ENCODE measurements at regions not wholly inside any gene's neighbourhood (a gene's known extent, or its start where the extent isn't known, plus 50 kb on each side); places are given as distances from the start of the nearest gene placed in this dataset.
A peak's percentile ranks its signal among the peaks of the same experiment; 100 is the strongest.

DNA sequence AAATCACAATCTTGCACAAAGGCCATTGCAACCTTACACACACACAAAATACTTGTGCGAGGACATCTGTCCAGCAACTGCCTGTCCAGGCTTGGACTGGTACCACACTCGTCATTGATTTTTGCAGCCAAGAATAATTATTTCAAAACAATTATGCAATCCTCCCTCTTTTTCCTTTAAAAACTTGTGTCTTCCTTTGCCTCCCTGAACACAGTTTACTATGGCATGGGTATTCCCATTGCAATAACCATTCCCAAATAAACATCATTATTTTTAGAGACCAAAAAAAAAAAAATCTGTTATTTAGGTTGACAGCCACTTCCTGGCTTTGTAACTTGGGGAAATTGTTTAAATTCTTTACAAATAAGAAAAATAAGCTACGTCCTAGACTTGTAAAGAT, 54.0 kb downstream of the C11orf91 start:
- no peak overlapping the region for H3K27ac Mint-ChIP-seq
- H3K4me1 Mint-ChIP-seq (ENCODE audit: low read depth), result no peaks in the 10 kb centered on the region
- H3K27me3 Mint-ChIP-seq (ENCODE audit: low read depth), result peaks cover 22% of the 10 kb centered on the region
- ATAC-seq (replicated peaks in 1 of 2), result no peak
- no peaks in the 10 kb centered on the region for H3K36me3 Mint-ChIP-seq (ENCODE audit: insufficient read depth in 2 of 2)
- H3K9me3 Mint-ChIP-seq, result no peaks in the 10 kb centered on the region
- H3K4me3 Mint-ChIP-seq, result no peak overlapping the region
- DNase-seq, result no peak

- no peak overlapping the region for H3K4me3 Mint-ChIP-seq
- H3K27me3 Mint-ChIP-seq (ENCODE audit: low read depth), result peaks cover 21% of the 10 kb centered on the region
- no peaks in the 10 kb centered on the region for H3K9me3 Mint-ChIP-seq
- DNase-seq (no peak), ATAC-seq (replicated peaks in 1 of 2) (no peak)
- no peak overlapping the region for H3K27ac Mint-ChIP-seq
- H3K36me3 Mint-ChIP-seq (ENCODE audit: insufficient read depth in 2 of 2), result no peaks in the 10 kb centered on the region
- H3K4me1 Mint-ChIP-seq (ENCODE audit: low read depth), result no peaks in the 10 kb centered on the region
These were observed 54.5 kb downstream of the C11orf91 start for GRCh38 chr11:33646168-33646567.

DNA sequence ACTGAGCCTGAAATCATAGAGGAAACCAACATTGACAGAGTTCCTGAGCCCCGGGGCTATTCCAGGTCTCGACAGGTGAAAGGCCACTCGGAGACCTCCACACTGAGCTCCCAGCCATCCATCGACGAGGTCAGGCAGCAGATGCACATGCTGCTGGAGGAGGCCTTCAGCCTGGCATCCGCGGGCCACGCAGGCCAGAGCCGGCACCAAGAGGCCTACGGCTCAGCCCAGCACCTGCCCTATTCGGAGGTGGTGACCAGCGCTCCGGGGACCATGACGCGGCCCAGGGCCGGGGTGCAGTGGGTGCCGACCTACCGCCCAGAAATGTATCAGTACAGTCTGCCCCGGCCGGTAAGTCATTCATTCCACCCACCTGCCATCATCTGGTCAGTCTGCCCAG, 54.9 kb downstream of the C11orf91 start:
- ATAC-seq (replicated peaks in 1 of 2) (no peak), DNase-seq (no peak)
- Mint-ChIP-seq H3K4me1 (ENCODE audit: low read depth) (no peaks in the 10 kb centered on the region), H3K27ac (no peak overlapping the region), H3K9me3 (no peaks in the 10 kb centered on the region), H3K36me3 (ENCODE audit: insufficient read depth in 2 of 2) (no peaks in the 10 kb centered on the region), H3K27me3 (ENCODE audit: low read depth) (peaks cover 17% of the 10 kb centered on the region), H3K4me3 (no peak overlapping the region)

DNA sequence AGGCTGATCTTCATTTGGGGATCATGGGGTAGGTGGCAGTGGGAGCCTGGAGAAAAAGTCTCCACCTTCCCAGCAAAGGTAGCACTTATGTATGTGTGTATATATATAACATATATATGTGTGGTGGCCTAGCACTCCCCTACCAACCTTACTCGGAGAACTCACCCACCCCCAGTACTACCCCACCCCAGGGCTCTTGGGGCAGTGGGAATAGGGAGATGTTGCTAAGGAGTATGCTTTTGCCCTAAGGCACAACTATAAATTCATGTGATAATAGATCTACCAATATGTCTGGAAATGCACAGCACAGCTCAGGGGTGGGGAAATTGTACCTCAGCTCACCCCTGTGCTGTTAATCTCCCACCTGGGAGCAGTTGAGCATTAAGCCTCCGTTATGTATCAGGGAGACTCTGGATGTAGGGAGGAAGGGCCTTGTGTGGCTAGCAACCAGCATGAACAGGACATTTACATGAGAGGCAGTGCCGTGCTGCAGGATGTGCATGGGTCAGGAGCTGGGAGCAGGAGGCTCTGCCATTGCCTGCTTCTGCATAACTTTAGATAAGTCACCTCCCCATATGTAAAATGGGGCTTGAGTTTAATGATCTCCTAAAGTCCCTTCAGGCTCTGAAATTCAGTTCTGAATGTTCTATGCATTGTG, 57.3 kb downstream of the C11orf91 start:
- no peaks in the 10 kb centered on the region for H3K36me3 Mint-ChIP-seq (ENCODE audit: insufficient read depth in 2 of 2)
- no peak overlapping the region for H3K4me3 Mint-ChIP-seq
- no peaks in the 10 kb centered on the region for H3K4me1 Mint-ChIP-seq (ENCODE audit: low read depth)
- no peak for DNase-seq
- peaks cover 18% of the 10 kb centered on the region for H3K27me3 Mint-ChIP-seq (ENCODE audit: low read depth)
- no peaks in the 10 kb centered on the region for H3K9me3 Mint-ChIP-seq
- ATAC-seq (replicated peaks in 1 of 2), result peak in 1 of 2 donors; percentile 7
- no peak overlapping the region for H3K27ac Mint-ChIP-seq

DNA sequence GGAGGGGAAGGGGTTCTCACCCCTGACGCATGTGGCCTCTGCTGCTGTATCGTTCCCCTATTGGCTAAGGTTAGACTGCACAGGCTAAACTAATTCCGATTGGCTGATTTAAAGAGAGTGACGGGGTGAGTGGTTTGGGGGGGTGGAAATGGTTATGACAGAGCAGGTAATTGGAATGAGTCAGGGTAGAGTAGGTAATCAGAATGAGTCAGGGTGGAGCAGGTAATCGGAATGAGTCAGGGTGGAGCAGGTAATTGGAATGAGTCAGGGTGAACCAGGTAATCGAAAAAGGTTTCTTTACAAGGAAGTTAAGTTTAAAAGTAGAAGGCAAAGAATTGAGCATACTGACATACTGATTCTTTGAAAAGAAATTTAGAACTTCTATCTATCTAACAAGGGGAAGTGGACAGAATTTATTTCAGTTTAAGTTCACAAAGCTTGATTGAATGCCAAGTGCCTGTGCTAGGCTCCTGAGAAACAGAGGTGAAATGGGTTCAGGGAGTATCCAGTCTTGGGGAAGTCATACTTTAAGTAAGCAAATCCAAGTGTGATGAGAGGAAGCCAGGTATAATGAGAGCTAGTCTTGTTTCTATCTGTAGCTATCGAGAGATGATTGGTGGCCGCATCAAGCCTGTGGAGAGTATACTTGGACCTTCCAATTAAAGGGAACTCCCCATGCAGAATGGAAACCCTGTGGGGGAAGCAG, 58.0 kb downstream of the C11orf91 start:
- Mint-ChIP-seq H3K4me1 (ENCODE audit: low read depth) (no peaks in the 10 kb centered on the region), H3K4me3 (no peak overlapping the region), H3K9me3 (no peaks in the 10 kb centered on the region), H3K27me3 (ENCODE audit: low read depth) (peaks cover 24% of the 10 kb centered on the region), H3K27ac (no peak overlapping the region), H3K36me3 (ENCODE audit: insufficient read depth in 2 of 2) (no peaks in the 10 kb centered on the region)
- peak in 1 of 2 donors; percentile 2 for DNase-seq
- peak; percentile 13 to 42 for ATAC-seq (replicated peaks in 1 of 2)

DNA sequence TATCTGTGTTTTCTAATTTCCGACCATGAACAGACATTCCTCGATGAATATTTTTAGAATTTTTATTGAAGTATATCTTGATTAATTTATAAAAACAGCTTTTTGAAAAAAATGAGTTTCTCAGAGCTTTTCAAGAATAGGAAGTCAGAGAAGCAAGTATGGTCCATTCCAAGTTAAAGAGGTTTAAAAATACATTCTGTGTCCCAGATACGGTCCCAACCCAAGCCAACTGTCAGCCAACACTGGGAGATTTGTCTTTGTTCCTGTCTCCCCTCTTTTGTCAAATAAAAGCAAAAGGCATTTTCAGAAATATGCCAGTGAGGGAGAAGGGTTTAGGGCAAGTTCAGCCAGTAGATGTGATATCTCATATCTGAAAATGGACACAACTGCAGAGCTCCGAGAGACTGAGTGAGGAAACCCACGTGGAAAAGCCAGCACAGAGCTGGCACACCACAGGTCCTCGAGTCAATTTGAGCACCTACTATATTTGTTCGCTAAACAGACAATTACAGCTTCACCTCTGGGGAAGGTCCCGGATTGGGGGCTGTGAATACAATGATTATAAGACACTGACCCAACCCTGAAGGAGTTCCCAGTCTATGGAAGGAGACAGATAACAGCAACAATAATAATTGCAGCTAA, 59.8 kb downstream of the C11orf91 start:
- H3K36me3 Mint-ChIP-seq (ENCODE audit: insufficient read depth in 2 of 2), result no peaks in the 10 kb centered on the region
- no peaks in the 10 kb centered on the region for H3K4me1 Mint-ChIP-seq (ENCODE audit: low read depth)
- peaks cover 34% of the 10 kb centered on the region for H3K27me3 Mint-ChIP-seq (ENCODE audit: low read depth)
- ATAC-seq (replicated peaks in 1 of 2) (no peak), DNase-seq (no peak)
- H3K9me3 Mint-ChIP-seq, result no peaks in the 10 kb centered on the region
- no peak overlapping the region for H3K4me3 Mint-ChIP-seq
- no peak overlapping the region for H3K27ac Mint-ChIP-seq

DNA sequence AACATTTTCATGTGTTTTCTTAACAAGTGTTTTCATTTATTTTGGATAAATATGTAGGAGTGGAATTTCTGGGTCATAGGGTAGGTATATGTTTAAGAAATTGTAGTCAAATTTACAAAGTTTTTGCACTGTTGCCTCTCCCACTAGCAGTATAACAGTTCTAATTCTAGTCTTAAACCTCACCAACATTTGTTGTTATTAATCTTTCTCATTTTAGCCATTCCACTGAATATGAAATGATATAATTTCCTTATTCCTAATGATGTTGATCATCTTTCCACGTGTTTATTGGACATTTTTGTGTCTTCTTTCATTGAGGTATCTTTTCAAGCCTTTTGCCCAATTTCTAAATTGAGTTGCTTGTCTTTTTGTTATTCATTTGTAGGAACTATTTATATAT, 62.0 kb downstream of the C11orf91 start:
- ATAC-seq (replicated peaks in 1 of 2), result no peak
- Mint-ChIP-seq H3K4me1 (ENCODE audit: low read depth) (peaks cover 5% of the 10 kb centered on the region), H3K27me3 (ENCODE audit: low read depth) (peaks cover 29% of the 10 kb centered on the region)

GRCh38 chr11:33636104-33636503, 64.5 kb downstream of the C11orf91 start:
- Mint-ChIP-seq H3K4me1 (ENCODE audit: low read depth) (peaks cover 5% of the 10 kb centered on the region), H3K9me3 (peaks cover 0 to 2% of the 10 kb centered on the region in 2 donors), H3K27me3 (ENCODE audit: low read depth) (peaks cover 42% of the 10 kb centered on the region), H3K36me3 (ENCODE audit: insufficient read depth in 2 of 2) (peaks cover 0 to 2% of the 10 kb centered on the region in 2 donors), H3K4me3 (no peak overlapping the region), H3K27ac (no peak overlapping the region)
- no peak for ATAC-seq (replicated peaks in 1 of 2)
- no peak for DNase-seq

More for the DNA sequence above, 62.0 kb downstream of the C11orf91 start:
- Mint-ChIP-seq H3K36me3 (ENCODE audit: insufficient read depth in 2 of 2) (no peaks in the 10 kb centered on the region), H3K9me3 (no peaks in the 10 kb centered on the region), H3K4me3 (no peak overlapping the region), H3K27ac (no peak overlapping the region)
- no peak for DNase-seq

- H3K27me3 Mint-ChIP-seq (ENCODE audit: low read depth), result peaks cover 41% of the 10 kb centered on the region
- peaks cover 5% of the 10 kb centered on the region for H3K4me1 Mint-ChIP-seq (ENCODE audit: low read depth)
- H3K4me3 Mint-ChIP-seq, result no peak overlapping the region
- H3K36me3 Mint-ChIP-seq (ENCODE audit: insufficient read depth in 2 of 2), result peaks cover 0 to 5% of the 10 kb centered on the region in 2 donors
- H3K27ac Mint-ChIP-seq, result no peak overlapping the region
- ATAC-seq (replicated peaks in 1 of 2) (no peak), DNase-seq (no peak)
- H3K9me3 Mint-ChIP-seq, result peaks cover 4% of the 10 kb centered on the region in 2 donors
These were observed 65.5 kb downstream of the C11orf91 start for GRCh38 chr11:33635161-33635560.

GRCh38 chr11:33634291-33634834, 66.3 kb downstream of the C11orf91 start:
- peaks cover 4% of the 10 kb centered on the region in 2 donors for H3K9me3 Mint-ChIP-seq
- H3K4me3 Mint-ChIP-seq, result no peak overlapping the region
- ATAC-seq (replicated peaks in 1 of 2) (no peak), DNase-seq (no peak)
- peaks cover 0 to 5% of the 10 kb centered on the region in 2 donors for H3K36me3 Mint-ChIP-seq (ENCODE audit: insufficient read depth in 2 of 2)
- peaks cover 40% of the 10 kb centered on the region for H3K27me3 Mint-ChIP-seq (ENCODE audit: low read depth)
- H3K27ac Mint-ChIP-seq, result no peak overlapping the region
- peaks cover 5% of the 10 kb centered on the region for H3K4me1 Mint-ChIP-seq (ENCODE audit: low read depth)

DNA sequence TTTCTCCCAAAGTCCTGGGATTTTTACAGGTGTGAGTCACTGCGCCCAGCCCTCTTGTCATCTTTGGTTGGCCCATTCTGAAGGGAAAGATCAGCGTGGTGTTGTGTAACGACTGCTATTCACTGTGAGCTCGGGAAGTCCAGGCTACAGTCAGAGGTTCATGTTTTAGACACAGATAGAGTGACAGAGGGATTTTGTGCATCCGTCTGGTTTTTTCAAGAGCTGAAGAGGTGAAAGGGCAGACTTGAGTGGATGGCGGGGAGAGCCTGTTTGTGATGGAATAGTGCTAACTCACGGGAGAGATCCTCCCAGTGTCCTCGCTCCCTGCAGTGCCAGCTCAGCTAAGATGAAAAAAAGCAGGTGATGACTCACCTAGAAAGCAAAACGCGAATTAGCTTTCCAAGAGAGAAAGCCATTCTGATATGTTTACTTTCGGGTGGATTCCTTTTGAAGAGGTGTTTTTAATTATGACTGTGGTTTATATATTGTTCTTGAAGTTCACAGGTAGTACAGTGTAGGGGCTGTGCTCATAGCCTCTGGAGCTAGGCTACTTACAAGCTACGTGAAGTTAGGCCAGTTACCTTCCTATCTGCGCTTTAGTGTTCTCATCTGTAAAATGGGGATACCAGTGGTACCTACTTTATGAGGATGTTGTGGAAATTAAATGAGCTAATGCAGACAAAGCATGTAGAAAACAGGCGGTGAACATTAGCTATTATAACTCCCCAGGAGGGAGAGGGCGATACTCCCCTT, 67.2 kb downstream of the C11orf91 start:
- no peak for DNase-seq

DNA sequence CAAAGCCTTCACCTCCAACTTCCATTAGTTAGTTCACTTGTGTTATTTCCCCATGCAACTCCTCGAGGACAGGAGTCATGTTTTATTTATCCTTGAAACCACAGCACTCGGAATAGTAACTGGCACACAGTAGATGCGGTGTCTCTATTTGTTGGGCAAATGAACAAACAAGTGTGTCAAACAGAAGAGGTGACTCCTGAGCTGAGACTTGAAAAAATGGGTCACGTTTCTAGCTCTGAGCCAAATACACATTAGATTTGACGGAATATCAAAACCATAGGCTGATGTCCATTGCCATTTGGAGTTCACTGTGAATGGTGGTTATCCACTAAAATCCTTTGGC, 68.9 kb downstream of the C11orf91 start:
- Mint-ChIP-seq H3K9me3 (peaks cover 4 to 5% of the 10 kb centered on the region in 2 donors), H3K36me3 (ENCODE audit: insufficient read depth in 2 of 2) (peaks cover 0 to 5% of the 10 kb centered on the region in 2 donors), H3K27ac (no peak overlapping the region), H3K4me1 (ENCODE audit: low read depth) (peaks cover 5% of the 10 kb centered on the region), H3K27me3 (ENCODE audit: low read depth) (peaks cover 19% of the 10 kb centered on the region), H3K4me3 (no peak overlapping the region)
- no peak for ATAC-seq (replicated peaks in 1 of 2)
- no peak for DNase-seq

More for the DNA sequence above, 67.2 kb downstream of the C11orf91 start:
- Mint-ChIP-seq H3K9me3 (peaks cover 4 to 5% of the 10 kb centered on the region in 2 donors), H3K4me3 (no peak overlapping the region), H3K4me1 (ENCODE audit: low read depth) (peaks cover 5% of the 10 kb centered on the region), H3K36me3 (ENCODE audit: insufficient read depth in 2 of 2) (peaks cover 0 to 5% of the 10 kb centered on the region in 2 donors), H3K27me3 (ENCODE audit: low read depth) (peaks cover 34% of the 10 kb centered on the region), H3K27ac (no peak overlapping the region)
- no peak for ATAC-seq (replicated peaks in 1 of 2)
